IMR-90 (cell line): ENCODE measurements at regions not wholly inside any gene's neighbourhood (a gene's known extent, or its start where the extent isn't known, plus 50 kb on each side); places are given as distances from the start of the nearest gene placed in this dataset.

Source experiments
- ATAC-seq: fragments of 200-7000 bp; cut with Tn5 transposase; 2 replicates; pipeline ENCODE4 v1.9.1; 2020; ENCODE audit warnings: low read depth, mild to moderate bottlenecking, moderate library complexity
- BruUV-seq: library from RNA; stranded (reverse); fragments of 400-500 nt; replicated peaks from 2 replicates; lab custom pipeline; 2021; lab: Mats Ljungman, UMichigan
- CTCF ChIA-PET: fragments of 300-600 bp; formaldehyde crosslinking; extraction: SDS; loops from one replicate; lab custom pipeline; 2021; ENCODE audit warnings: antibody characterized with exemption; lab: Yijun Ruan, JAX
- POLR2A ChIA-PET: fragments of 300-600 bp; sonication (Branson Sonifier 250); formaldehyde crosslinking; loops from one replicate; lab custom pipeline; 2022; ENCODE audit warnings: antibody characterized with exemption; ENCODE audit not compliant: unreplicated experiment; lab: Charles Lee
- DNase-seq: peaks from one replicate; pipeline ENCODE4 v3.0.0; 2013
- H2AFZ ChIP-seq: replicated peaks from 2 replicates; pipeline ENCODE3; 2013; ENCODE audit warnings: low read length, mild to moderate bottlenecking; ENCODE audit not compliant: poor library complexity
- H2AK5ac ChIP-seq: 2 replicates; pipeline ENCODE4 v1.6.1; 2013; ENCODE audit warnings: low read depth, low read length, inconsistent platforms
- H2AK9ac ChIP-seq: replicated peaks from 2 replicates; pipeline ENCODE3; 2013; ENCODE audit warnings: mild to moderate bottlenecking, low read depth, low read length, moderate library complexity; ENCODE audit not compliant: poor library complexity
- H2BK120ac ChIP-seq: 2 replicates; pipeline ENCODE4 v1.6.1; 2013; ENCODE audit warnings: low read depth, low read length, inconsistent platforms
- H2BK15ac ChIP-seq: 3 replicates; pipeline ENCODE4 v1.6.1; 2013; ENCODE audit warnings: low read depth, low read length, inconsistent platforms
- H2BK20ac ChIP-seq: 2 replicates; pipeline ENCODE4 v1.6.1; 2013; ENCODE audit warnings: low read depth, mild to moderate bottlenecking, inconsistent platforms, low read length, moderate library complexity
- H2BK5ac ChIP-seq: 2 replicates; pipeline ENCODE4 v1.6.1; 2013; ENCODE audit warnings: mild to moderate bottlenecking, low read depth, low read length, inconsistent platforms; ENCODE audit not compliant: poor library complexity, severe bottlenecking
- H3K14ac ChIP-seq: replicated peaks from 2 replicates; pipeline ENCODE4 v1.6.1; 2013; ENCODE audit warnings: low read depth, low read length, inconsistent platforms
- H3K18ac ChIP-seq: 2 replicates; pipeline ENCODE4 v1.6.1; 2013; ENCODE audit warnings: low read depth, low read length, control low read depth
- H3K23ac ChIP-seq: 2 replicates; pipeline ENCODE4 v1.6.1; 2013; ENCODE audit warnings: low read depth, low read length, inconsistent platforms
- H3K27ac ChIP-seq: 2 replicates; pipeline ENCODE4 v1.5.1; 2013; ENCODE audit warnings: mild to moderate bottlenecking, control low read depth, low read length; ENCODE audit not compliant: insufficient read depth
- H3K27me3 ChIP-seq: 2 replicates; pipeline ENCODE4 v1.6.1; 2013; ENCODE audit warnings: low read length; ENCODE audit not compliant: control insufficient read depth, insufficient read depth
- H3K36me3 ChIP-seq: 2 replicates; pipeline ENCODE4 v1.6.1; 2013; ENCODE audit warnings: low read length, mixed read lengths; ENCODE audit not compliant: control insufficient read depth, insufficient read depth
- H3K4ac ChIP-seq: 2 replicates; pipeline ENCODE4 v1.6.1; 2013; ENCODE audit warnings: low read depth, low read length, inconsistent platforms
- H3K4me1 ChIP-seq: 2 replicates; pipeline ENCODE4 v1.6.1; 2013; ENCODE audit warnings: low read length, mixed read lengths; ENCODE audit not compliant: control insufficient read depth, insufficient read depth
- H3K4me2 ChIP-seq: 2 replicates; pipeline ENCODE4 v1.6.1; 2013; ENCODE audit warnings: low read depth, mild to moderate bottlenecking, control low read depth, low read length, moderate library complexity
- H3K4me3 ChIP-seq: 2 replicates; pipeline ENCODE4 v1.5.1; 2013; ENCODE audit warnings: low read depth, mild to moderate bottlenecking, control low read depth, low read length, moderate library complexity; ENCODE audit not compliant: insufficient read depth
- H3K56ac ChIP-seq: 2 replicates; pipeline ENCODE4 v1.6.1; 2013; ENCODE audit warnings: low read length, inconsistent platforms; ENCODE audit not compliant: insufficient read depth; ENCODE audit errors: extremely low read depth
- H3K79me1 ChIP-seq, 2 experiments: 2 replicates each; pipeline ENCODE4 v1.6.1; 2013; ENCODE audit warnings: low read length in 2 of 2, inconsistent platforms in 1 of 2, low read depth in 1 of 2
- H3K9ac ChIP-seq: 2 replicates; pipeline ENCODE4 v1.6.1; 2013; ENCODE audit warnings: low read depth, low read length, control low read depth
- H3K9me1 ChIP-seq: 2 replicates; pipeline ENCODE4 v1.6.1; 2013; ENCODE audit warnings: low read length, inconsistent platforms; ENCODE audit not compliant: insufficient read depth
- H3K9me3 ChIP-seq: 2 replicates; pipeline ENCODE4 v1.6.1; 2013; ENCODE audit warnings: low read length; ENCODE audit not compliant: control insufficient read depth, insufficient read depth
- H4K20me1 ChIP-seq: 2 replicates; pipeline ENCODE4 v1.6.1; 2013; ENCODE audit warnings: low read length, inconsistent platforms; ENCODE audit not compliant: insufficient read depth
- H4K5ac ChIP-seq: 2 replicates; pipeline ENCODE4 v1.6.1; 2013; ENCODE audit warnings: mild to moderate bottlenecking, low read depth, low read length, control low read depth
- H4K8ac ChIP-seq, 2 experiments: 2 replicates each; pipeline ENCODE4 v1.6.1; 2013; ENCODE audit warnings: low read depth in 2 of 2, low read length in 2 of 2, control low read depth in 1 of 2, inconsistent platforms in 1 of 2
- H4K91ac ChIP-seq: 2 replicates; pipeline ENCODE4 v1.6.1; 2013; ENCODE audit warnings: low read depth, low read length, inconsistent platforms; ENCODE audit not compliant: insufficient read depth
- CHD1 ChIP-seq: IDR thresholded peaks from 2 replicates; pipeline ENCODE4 v1.6.1; 2012; ENCODE audit warnings: low read depth, low read length, improper control_type of control experiment
- MAFK ChIP-seq: IDR thresholded peaks from 2 replicates; pipeline ENCODE4 v1.6.1; 2012; ENCODE audit warnings: low read depth, low read length, improper control_type of control experiment
- MAZ ChIP-seq: IDR thresholded peaks from 2 replicates; pipeline ENCODE4 v1.6.1; 2012; ENCODE audit warnings: low read depth, mild to moderate bottlenecking, low read length, improper control_type of control experiment, moderate library complexity, borderline replicate concordance
- RAD21 ChIP-seq: IDR thresholded peaks from 2 replicates; pipeline ENCODE4 v1.6.1; 2012; ENCODE audit warnings: low read length, improper control_type of control experiment
- WGBS, 2 experiments: methylation state at CpG; one replicate each; pipeline versions ENCODE4 v1.1.5 to v1.1.7; 2013; ENCODE audit warnings: missing lambda C conversion rate in 2 of 2; ENCODE audit not compliant: insufficient read length in 1 of 2; ENCODE audit errors: extremely low coverage in 2 of 2; 5-methylcytosine and 5-hydroxymethylcytosine counted together
- dilution Hi-C: fragments of 300-500 bp; cut with HindIII; formaldehyde crosslinking; loops from one replicate; pipeline ENCODE4 v1.14.3; 2018; ENCODE audit warnings: low sequenced_read_pairs; ENCODE audit not compliant: unreplicated experiment
- in situ Hi-C: fragments of 300-500 bp; cut with MboI; formaldehyde crosslinking; loops from 3 replicates; pipeline ENCODE4 v1.14.3; 2019; ENCODE audit warnings: low sequenced_read_pairs, inconsistent platforms, mixed read lengths
- intact Hi-C: fragments of 100-400 bp; cut with micrococcal nuclease; formaldehyde crosslinking; loops from 2 replicates; pipeline ENCODE4 v1.10.0; 2022

DNA sequence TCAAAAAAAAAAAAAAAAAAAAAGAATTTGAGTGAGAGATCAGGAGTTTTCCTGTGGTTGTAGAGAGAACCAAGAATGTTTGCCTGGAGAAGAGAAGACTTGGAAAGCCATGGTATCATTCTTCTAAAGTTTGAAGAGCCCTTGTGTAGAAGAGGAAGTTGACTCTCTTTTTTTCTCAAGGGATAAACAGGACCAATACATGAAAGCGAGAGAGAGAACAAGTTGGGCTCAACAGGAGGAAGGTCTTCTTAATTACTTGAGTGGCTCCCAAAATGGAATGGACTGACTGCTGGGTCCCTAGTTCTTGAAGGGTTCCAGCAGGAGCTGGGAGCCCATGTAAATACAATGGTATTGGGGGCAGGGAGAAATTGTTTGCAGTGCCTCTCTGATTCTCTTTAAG lies 173.3 kb upstream of the ADO start:
- Histone ChIP-seq H4K5ac (no peak overlapping the region), H3K4me1 (peaks cover 6% of the 10 kb centered on the region; the same call in 1 of the 2 replicates), H3K4me2 (no peak overlapping the region), H2BK5ac (no peak overlapping the region), H2AK5ac (no peak overlapping the region), H3K27ac (no peak overlapping the region), H2BK15ac (no peak overlapping the region), H3K36me3 (no peaks in the 10 kb centered on the region), H3K56ac (no peak overlapping the region), H3K18ac (no peak overlapping the region), H3K4ac (no peak overlapping the region), H3K79me1 (no peaks in the 10 kb centered on the region), H2BK120ac (no peak overlapping the region), H2AFZ (no peak overlapping the region), H3K14ac (no peak overlapping the region), H3K27me3 (no peaks in the 10 kb centered on the region), H3K4me3 (no peak overlapping the region), H2BK20ac (no peak overlapping the region), H4K20me1 (no peaks in the 10 kb centered on the region), H3K9ac (no peak overlapping the region), H3K23ac (no peak overlapping the region), H4K91ac (no peak overlapping the region), H4K8ac (no peak overlapping the region), H3K9me1 (no peaks in the 10 kb centered on the region; the same call in 1 of the 2 replicates), H2AK9ac (no peak overlapping the region), H3K9me3 (no peaks in the 10 kb centered on the region)
- TF ChIP-seq MAZ (no peak), MAFK (no peak), CHD1 (no peak), RAD21 (no peak)
- DNase-seq (no peak), ATAC-seq (no peak)
- dilution Hi-C loops (no loop called here), intact Hi-C loops (no loop called here), in situ Hi-C loops (no loop called here)
- POLR2A ChIA-PET = no interaction called here
- CTCF ChIA-PET = no interaction called here
- no CpG with 5 or more reads among the region's 1 CpG for WGBS, 2 experiments
- no TSS peak for BruUV-seq
